Adrenal gland (tissue), 5 donors: ENCODE measurements at regions not wholly inside any gene's neighbourhood (a gene's known extent, or its start where the extent isn't known, plus 50 kb on each side); places are given as distances from the start of the nearest gene placed in this dataset.

Source experiments
- CTCF ChIP-seq, 6 experiments: fragments of 450-650 bp in 4 of 6; fragments of 200-600 bp in 2 of 6; sonication (generic) in 1 of 6; IDR thresholded peaks; 1 replicate in 5 of 6; 2 replicates in 1 of 6; pipeline versions ENCODE4 v1.5.1 to v1.8.0; 2016 to 2021; ENCODE audit warnings: antibody characterized with exemption in 6 of 6, mild to moderate bottlenecking in 2 of 6, moderate library complexity in 1 of 6
- POLR2A ChIP-seq, 2 donors: fragments of 450-650 bp; IDR thresholded peaks; one replicate each; pipeline ENCODE4 v1.6.1; 2017; ENCODE audit warnings: antibody characterized with exemption in 2 of 2, mild to moderate bottlenecking in 2 of 2, moderate library complexity in 1 of 2
- donor health status: DM: no; HTN: no; CAD: no.

- no peak for TF ChIP-seq CTCF (IDR thresholded peaks at IDR 0.05)
- no peak for TF ChIP-seq POLR2A (IDR thresholded peaks at IDR 0.05)
Observed at GRCh38 chr4:131192318-131192717, 1956.8 kb upstream of the PCDH10 start.
